Fibroblast of the aortic adventitia (primary cell): ENCODE measurements at regions not wholly inside any gene's neighbourhood (a gene's known extent, or its start where the extent isn't known, plus 50 kb on each side); places are given as distances from the start of the nearest gene placed in this dataset.
"Not testable (repeated sequence)": the region's sequence is repeated elsewhere in the genome, so short reads cannot be mapped to it uniquely, and the experiment has no call there.

Source experiments
- DNase-seq: peaks from one replicate; pipeline ENCODE4 v3.0.0-alpha.2; 2010; ENCODE audit warnings: low read depth
- H3K4me3 ChIP-seq: 2 replicates; pipeline ENCODE4 v1.5.1; 2011; ENCODE audit warnings: low read depth, mild to moderate bottlenecking, control low read depth, low read length, moderate library complexity
- TF ChIP-seq, protein P1 (sequence below): IDR thresholded peaks from 2 replicates; pipeline ENCODE4 v1.5.1; 2011; ENCODE audit warnings: mild to moderate bottlenecking, low read length, control low read depth, inconsistent platforms; ENCODE audit not compliant: insufficient read depth

DNA sequence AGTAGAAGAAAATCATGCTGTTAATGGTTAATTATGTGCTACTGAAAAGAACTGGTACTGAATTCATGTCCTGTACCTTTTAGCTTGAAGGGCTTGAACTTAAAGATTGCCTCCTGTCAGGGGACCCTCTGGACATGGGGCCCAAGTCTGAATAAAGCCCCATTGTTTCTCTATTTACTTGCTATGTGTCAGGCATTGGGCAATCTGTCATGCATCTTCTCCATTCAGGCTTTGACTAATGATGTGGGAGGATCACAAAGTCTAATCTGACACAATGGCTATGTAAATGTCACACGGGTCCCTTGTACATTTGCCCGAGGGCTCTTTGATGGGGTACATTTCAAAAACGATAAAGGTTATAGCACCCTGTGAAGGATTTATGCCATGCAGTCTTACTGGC, 64.0 kb upstream of the TUSC1 start:
- TF ChIP-seq, protein P1, sequence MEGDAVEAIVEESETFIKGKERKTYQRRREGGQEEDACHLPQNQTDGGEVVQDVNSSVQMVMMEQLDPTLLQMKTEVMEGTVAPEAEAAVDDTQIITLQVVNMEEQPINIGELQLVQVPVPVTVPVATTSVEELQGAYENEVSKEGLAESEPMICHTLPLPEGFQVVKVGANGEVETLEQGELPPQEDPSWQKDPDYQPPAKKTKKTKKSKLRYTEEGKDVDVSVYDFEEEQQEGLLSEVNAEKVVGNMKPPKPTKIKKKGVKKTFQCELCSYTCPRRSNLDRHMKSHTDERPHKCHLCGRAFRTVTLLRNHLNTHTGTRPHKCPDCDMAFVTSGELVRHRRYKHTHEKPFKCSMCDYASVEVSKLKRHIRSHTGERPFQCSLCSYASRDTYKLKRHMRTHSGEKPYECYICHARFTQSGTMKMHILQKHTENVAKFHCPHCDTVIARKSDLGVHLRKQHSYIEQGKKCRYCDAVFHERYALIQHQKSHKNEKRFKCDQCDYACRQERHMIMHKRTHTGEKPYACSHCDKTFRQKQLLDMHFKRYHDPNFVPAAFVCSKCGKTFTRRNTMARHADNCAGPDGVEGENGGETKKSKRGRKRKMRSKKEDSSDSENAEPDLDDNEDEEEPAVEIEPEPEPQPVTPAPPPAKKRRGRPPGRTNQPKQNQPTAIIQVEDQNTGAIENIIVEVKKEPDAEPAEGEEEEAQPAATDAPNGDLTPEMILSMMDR: no peak
- DNase-seq: no peak
- H3K4me3 ChIP-seq: no peak overlapping the region

DNA sequence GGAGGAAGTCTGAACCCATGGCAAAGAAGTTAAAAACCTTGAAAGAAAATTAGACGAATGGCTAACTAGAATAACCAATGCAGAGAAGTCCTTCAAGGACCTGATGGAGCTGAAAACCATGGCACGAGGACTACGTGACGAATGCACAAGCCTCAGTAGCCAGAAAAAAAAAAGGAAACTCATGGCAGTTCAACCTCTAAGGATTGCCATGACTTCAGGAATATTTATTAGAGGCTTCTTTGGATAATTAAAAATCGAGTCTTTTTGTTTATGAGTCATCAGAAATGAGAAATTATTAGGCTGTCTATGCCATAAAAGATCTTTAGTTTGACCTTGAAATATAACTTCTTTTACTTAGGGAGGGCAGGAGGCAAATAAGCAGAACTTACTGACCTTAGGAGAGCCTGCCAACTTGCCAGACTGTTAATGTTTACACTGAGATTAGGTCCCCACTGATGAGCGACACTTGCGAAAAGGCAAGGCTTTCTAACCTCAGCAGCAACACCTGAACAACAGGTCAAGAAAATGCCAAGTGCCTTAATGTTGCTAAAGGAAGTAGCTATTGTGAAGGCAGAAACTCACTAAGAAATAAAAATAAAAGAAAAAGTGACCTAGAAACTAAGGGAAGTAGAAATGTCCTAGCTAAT, 55.2 kb upstream of the TUSC1 start:
- no peak overlapping the region for H3K4me3 ChIP-seq
- TF ChIP-seq, protein P1: no peak
- no peak for DNase-seq

DNA sequence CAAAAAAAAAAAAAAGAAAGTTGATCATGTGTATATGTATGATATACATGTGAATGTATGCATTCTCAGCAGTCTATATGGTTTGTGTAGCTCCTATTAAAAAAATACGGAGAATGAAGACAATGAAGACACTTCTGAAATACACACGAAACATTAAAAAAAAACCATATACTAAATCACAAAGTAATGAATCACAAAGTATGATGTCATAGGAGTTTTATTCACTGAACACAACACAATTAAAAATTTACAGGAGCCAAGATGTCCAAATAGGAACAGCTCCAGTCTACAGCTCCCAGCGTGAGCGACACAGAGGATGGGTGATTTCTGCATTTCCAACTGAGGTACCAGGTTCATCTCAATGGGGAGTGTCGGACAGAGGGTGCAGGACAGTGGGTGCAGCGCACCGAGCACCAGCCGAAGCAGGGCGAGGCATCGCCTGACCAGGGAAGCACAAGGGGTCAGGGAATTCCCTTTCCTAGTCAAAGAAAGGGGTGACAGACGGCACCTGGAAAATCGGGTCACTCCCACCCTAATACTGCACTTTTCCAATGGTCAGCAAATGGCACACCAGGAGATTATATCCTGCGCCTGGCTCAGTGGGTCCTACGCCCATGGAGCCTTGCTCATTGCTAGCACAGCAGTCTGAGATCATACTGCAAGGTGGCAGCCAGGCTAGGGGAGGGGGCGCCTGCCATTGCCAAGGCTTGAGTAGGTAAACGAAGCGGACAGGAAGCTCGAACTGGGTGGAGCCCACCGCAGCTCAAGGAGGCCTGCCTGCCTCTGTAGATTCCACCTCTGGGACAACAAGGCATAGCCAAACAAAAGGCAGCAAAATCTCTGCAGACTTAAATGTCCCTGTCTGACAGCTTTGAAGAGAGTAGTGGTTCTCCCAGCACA, 53.9 kb upstream of the TUSC1 start:
- H3K4me3 ChIP-seq, DNase-seq: not testable (repeated sequence)
